Cerebellar cortex (tissue), 1 donor: ENCODE measurements at regions not wholly inside any gene's neighbourhood (a gene's known extent, or its start where the extent isn't known, plus 50 kb on each side); places are given as distances from the start of the nearest gene placed in this dataset.
"Not testable (repeated sequence)": the region's sequence is repeated elsewhere in the genome, so short reads cannot be mapped to it uniquely, and the experiment has no call there.

ENCODE experiments used
- DNase-seq: peaks from one replicate; pipeline ENCODE4 v3.0.0-alpha.2; 2015; ENCODE audit warnings: low spot score

DNA sequence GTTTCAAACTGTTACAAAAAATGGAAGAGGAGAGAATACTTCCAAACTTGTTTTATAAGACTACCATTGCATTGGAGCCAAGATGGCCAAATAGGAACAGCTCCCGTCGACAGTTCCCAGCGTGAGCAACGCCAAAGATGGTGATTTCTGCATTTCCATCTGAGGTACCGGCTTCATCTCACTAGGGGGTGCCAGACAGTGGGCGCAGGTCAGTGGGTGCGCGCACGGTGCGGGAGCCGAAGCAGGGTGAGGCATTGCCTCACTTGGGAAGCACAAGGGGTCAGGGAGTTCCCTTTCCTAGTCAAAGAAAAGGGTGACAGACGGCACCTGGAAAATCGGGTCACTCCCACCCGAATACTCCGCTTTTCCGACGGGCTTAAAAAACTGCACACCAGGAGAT lies 149.7 kb upstream of the POF1B start:
- not testable (repeated sequence) for DNase-seq

DNA sequence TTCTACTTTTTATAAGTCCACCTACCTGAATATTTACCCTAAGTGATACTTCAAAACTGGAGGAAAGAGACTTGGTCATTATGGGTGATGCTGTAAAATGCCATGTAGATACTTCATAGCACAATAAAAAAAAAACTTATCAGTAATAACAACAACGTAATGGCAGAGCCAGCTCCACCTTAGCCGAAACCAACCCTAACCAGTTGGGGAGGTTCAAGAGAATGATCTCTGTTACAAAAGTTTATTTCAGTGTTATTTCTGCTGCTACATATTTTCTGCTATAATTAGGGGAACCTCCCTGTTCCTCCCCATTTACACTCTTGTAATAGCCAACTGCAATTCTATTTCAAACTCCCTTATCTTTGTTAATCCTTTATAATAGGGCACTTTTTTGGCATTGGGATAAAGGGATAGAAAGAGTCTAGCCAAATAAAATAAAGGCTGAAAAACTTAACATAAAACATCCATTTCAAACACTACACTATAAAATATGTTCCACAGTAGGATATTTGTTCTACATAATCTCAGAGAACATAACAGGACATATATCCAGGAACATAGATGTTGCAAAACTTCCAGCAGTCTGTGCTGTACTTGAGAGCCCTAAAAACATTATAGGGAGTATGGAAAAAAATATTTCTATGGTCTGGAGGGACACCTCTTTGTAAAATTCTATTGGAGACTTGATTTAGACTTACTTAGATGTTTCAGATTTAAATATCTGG lies 138.7 kb upstream of the POF1B start:
- DNase-seq = no peak

DNA sequence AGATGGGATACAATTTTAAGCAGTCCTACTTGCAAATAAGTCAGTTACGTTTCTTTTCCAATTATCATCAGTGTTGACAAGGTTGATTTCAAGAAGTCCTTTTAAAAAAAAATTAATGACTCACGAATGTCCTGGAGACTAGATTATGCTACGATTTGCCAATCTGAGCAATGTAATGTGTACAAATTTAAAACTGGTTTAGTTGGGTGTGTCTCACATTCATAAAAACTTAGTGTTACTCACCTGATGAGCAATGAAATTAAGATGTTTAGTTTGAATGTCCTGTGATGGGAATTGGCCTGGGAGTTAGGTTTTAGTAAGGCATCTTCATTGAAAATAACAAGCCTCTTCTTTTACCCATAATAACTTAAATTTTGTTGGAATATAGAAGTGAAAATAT lies 136.7 kb upstream of the POF1B start:
- DNase-seq = no peak

DNA sequence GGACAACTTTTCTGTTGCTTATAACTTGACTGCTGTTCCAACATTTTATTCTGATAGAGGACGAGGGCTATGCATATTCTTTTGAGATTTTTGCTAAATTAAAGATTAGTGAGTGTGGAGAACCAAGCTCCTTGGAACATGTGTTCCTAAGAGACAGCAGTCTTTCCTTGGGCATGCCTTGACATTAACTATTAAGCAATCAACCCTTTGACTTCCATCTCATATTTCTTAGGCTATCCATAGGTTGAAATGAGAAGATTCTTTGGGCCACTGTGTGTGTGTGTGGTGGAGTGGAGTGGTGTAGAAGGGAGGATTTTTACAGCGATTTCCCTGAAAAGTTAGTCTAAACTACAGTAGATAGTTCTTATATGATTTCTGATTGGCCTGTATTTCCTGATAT lies 127.4 kb upstream of the POF1B start:
- no peak for DNase-seq

DNA sequence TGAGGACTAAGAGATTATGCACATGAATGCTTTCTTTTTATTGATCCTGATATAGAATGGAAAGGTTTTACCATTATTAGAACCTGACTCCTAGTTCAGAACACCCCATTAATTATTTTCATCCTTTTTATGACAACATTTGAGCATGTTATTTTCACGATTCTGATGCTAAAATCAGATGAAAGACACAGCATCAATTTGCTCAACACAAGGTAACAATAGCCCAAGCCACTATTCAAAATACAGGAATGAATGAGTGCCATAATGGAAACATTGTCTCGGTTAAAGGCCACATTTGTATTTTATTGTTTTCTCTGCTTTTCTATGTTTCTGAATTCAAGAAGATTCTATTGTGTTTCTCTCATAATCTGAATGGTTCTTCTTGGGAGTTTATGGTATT lies 126.3 kb upstream of the POF1B start:
- DNase-seq = no peak

DNA sequence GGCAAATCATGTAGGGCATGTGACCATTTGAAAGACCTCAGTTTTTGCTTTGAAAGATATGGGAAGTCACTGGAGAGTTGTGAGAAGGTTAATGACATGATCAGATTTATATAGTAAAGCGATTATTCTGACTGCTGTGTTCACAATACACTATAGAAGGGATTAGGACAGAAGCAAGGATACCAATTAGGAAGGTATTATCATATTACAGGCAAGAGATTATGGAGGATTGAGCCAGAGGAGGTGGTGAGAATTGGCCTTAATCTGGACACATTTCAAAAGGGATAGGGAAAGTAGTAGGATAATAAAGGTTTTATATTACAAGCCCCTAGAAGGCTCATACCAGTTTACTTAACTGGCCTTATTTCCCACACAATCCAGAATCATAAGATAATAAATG lies 124.9 kb upstream of the POF1B start:
- no peak for DNase-seq

DNA sequence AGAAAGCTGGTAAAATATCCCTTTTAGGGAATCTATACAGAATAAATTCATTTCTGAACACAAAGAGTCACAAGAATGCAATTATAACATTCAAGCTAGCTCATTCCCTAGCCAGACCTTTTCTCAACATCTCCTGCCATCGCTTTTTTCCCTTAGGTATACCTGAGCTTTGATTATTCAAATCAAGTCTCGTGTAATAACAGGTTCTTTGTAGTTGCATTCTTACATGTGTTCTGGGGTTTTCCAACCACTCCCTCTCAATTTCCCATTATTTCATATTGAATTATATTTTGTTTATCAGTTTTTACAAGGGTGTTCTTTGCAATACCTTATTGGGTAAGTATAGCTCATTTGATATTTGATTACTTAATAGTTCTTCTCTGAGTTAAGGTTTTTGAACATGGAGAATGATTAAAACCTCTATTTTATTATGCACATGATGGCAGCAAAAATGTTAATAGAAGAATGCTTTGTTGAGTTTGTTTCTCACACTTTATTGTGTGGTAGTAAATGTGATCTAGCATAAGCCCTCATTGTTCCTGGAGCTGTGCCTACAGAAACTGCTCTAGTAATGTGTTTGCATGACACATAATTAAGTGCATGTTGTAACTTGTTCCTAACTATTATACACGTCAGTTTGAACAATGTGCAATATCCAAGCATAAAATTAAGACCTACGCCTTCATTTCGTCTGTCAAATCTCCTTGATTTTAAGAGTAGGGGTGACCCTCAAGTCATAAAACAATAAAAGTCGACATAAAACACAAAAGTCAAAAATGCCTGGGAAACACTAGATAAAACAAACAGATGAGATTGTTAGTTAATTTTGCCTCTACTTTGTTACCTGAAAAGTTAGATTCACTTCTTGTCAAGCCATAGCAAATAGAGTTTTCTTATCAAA lies 124.0 kb upstream of the POF1B start:
- DNase-seq = no peak

DNA sequence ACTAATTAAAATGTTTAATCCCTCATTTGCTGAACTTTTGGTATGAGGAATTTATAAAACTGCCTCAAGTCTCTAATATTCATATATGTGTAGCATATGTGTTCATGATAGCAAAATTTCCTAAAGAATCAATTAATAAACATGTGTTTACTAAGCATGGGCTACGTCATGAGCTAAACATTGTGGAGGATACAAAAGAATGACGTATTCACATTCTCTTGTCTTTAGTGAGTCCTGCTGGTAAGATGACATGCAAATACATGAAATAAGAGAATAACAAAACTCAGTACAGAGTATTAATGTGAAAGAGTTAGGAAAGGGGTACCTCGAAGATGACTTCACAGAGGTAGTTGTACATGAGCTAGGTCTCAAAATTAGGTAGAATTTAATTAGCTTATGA lies 121.9 kb upstream of the POF1B start:
- DNase-seq = no peak

DNA sequence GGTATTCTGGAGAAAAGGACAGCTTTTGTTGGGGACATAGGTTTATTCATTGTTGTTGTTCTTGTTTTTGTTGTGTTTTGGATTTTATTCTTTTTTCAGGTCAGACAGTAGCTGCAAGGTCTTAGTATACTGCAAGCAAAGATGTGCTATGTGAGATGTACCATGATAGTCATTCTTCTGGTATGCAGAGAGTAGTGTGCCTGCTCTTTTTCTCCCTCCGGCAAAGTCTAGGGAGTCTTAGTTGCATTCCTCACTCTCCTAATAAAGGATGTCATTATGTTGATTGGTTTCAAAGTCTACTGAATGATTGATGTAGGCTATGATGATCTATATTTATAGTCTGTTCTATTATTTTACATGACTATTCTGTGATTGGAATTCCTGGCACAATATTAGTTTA lies 119.9 kb upstream of the POF1B start:
- no peak for DNase-seq

DNA sequence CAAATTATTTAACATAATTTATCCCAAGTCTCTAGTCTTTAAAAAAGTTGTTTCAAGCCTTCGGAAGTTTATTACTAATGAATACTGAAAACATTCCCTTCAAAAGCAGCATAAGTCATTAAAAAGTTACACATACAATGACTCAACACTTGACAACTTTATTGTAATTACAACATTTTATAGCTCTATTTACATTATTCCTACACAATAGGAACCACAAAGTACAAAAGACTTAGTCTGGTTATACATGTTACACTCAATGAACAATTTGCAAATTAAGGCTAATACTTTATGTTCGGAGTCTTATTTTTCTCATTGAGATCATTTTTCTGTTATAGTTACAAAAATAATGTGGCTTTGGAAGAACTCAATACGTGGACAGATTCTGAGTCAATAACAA lies 114.4 kb upstream of the POF1B start:
- no peak for DNase-seq

DNA sequence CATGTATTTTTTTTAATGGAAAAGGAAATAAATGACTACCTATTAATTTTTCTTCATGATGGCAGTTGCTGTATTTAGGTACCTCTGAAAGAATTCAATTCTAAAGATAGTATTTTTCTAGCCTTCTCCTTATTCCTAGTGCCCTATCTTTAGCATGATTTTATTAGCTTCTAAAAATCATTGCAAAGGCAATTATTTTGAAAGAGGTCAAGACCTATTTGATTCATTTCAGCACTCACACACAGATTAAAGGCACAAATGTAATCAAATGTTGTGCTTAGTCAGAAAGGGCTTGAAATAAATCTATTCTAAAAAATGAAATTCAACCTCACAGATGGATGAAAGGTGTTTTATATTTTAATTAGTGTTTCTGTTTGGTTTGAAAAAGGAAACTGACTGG lies 74.8 kb upstream of the POF1B start:
- DNase-seq = no peak

DNA sequence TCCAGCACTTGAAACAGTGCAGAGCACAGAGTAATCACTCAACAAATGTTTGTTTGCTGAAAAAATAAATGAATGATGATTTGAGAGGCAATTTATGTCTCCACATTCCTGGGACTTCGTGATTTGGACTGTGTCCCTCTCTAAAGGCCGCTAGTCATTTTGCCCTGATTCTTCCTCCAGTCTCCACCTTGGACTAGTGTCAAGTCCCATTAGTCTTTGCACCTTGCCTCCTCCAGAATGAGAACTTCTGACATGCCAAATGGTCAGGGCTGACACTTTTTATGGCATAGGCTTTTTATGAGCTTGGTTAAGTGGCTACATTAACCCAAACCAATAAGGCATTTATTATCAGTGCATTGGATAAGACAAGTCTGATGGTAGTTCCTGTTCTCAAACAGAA lies 65.1 kb upstream of the POF1B start:
- no peak for DNase-seq
